H1 (cell line): ENCODE measurements at regions not wholly inside any gene's neighbourhood (a gene's known extent, or its start where the extent isn't known, plus 50 kb on each side); places are given as distances from the start of the nearest gene placed in this dataset.

Experiments
- BCL11A ChIP-seq, 2 experiments: IDR thresholded peaks; one replicate each; pipeline ENCODE4 v1.6.1; 2011; ENCODE audit warnings: low read depth in 2 of 2, low read length in 2 of 2, mild to moderate bottlenecking in 2 of 2
- BRCA1 ChIP-seq: IDR thresholded peaks from 2 replicates; pipeline ENCODE4 v1.6.1; 2012; ENCODE audit warnings: low read depth, low read length, improper control_type of control experiment
- CBX5 ChIP-seq: fragments of 300-800, 300-1000 bp; sonication (generic); IDR thresholded peaks from 2 replicates; pipeline ENCODE4 v1.7.1; 2016; ENCODE audit warnings: antibody characterized with exemption, low read length, low read depth
- CBX8 ChIP-seq: fragments of 300-800, 300-1000 bp; sonication (generic); IDR thresholded peaks from 2 replicates; pipeline ENCODE4 v1.7.1; 2016; ENCODE audit warnings: low read depth, low read length, borderline replicate concordance
- USF2 ChIP-seq: IDR thresholded peaks from 2 replicates; pipeline ENCODE4 v1.6.1; 2011; ENCODE audit warnings: low read length, improper control_type of control experiment

GRCh38 chr10:121270906-121271305, 327.3 kb downstream of the FGFR2 start (continued):
- TF ChIP-seq BCL11A (IDR thresholded peaks at IDR 0.05; ENCODE audit: low read depth in 2 of 2, low read length in 2 of 2) = no peak
- TF ChIP-seq CBX8 = no peak
- no peak for TF ChIP-seq BRCA1
- TF ChIP-seq CBX5 = no peak
- no peak for TF ChIP-seq USF2
